ENCODE measurements at regions not wholly inside any gene's neighbourhood (a gene's known extent, or its start where the extent isn't known, plus 50 kb on each side); places are given as distances from the start of the nearest gene placed in this dataset.
"Not testable (repeated sequence)": the region's sequence is repeated elsewhere in the genome, so short reads cannot be mapped to it uniquely, and the experiment has no call there.

GRCh38 chr5:53733853-53734252, 173.4 kb downstream of the NDUFS4 start:
- TF ChIP-seq CTCF (IDR thresholded peaks at IDR 0.05; ENCODE audit: low read depth, low read length): no peak
- Histone ChIP-seq H3K4me3 (ENCODE audit: low read depth, low read length) (no peak overlapping the region), H3K9me3 (no peaks in the 10 kb centered on the region), H3K4me1 (no peaks in the 10 kb centered on the region), H3K36me3 (no peaks in the 10 kb centered on the region), H3K27me3 (no peaks in the 10 kb centered on the region)
- DNase-seq: no peak

GRCh38 chr5:53738105-53738504, 177.7 kb downstream of the NDUFS4 start:
- no peaks in the 10 kb centered on the region for H3K27me3 ChIP-seq
- DNase-seq: no peak

GRCh38 chr5:53739111-53739510, 178.7 kb downstream of the NDUFS4 start:
- Histone ChIP-seq H3K36me3 (no peaks in the 10 kb centered on the region), H3K27me3 (no peaks in the 10 kb centered on the region), H3K4me3 (ENCODE audit: low read depth, low read length) (no peak overlapping the region), H3K9me3 (no peaks in the 10 kb centered on the region), H3K4me1 (no peaks in the 10 kb centered on the region)
- no peak for DNase-seq
- no peak for TF ChIP-seq CTCF (IDR thresholded peaks at IDR 0.05; ENCODE audit: low read depth, low read length)

More at GRCh38 chr5:53738105-53738504, 177.7 kb downstream of the NDUFS4 start:
- Histone ChIP-seq H3K9me3 (no peaks in the 10 kb centered on the region), H3K36me3 (no peaks in the 10 kb centered on the region), H3K4me1 (no peaks in the 10 kb centered on the region), H3K4me3 (ENCODE audit: low read depth, low read length) (no peak overlapping the region)
- TF ChIP-seq CTCF (IDR thresholded peaks at IDR 0.05; ENCODE audit: low read depth, low read length): no peak

- TF ChIP-seq CTCF (IDR thresholded peaks at IDR 0.05; ENCODE audit: low read depth, low read length): no peak
- H3K27me3 ChIP-seq: no peaks in the 10 kb centered on the region
Measured at GRCh38 chr5:53749621-53750020, 189.2 kb downstream of the NDUFS4 start.

GRCh38 chr5:53752282-53752681, 191.8 kb downstream of the NDUFS4 start:
- not testable (repeated sequence) for H3K36me3 ChIP-seq; H3K4me1 ChIP-seq; DNase-seq; H3K9me3 ChIP-seq; H3K27me3 ChIP-seq; H3K4me3 ChIP-seq (ENCODE audit: low read depth, low read length)

More at GRCh38 chr5:53749621-53750020, 189.2 kb downstream of the NDUFS4 start:
- H3K4me1 ChIP-seq: no peaks in the 10 kb centered on the region
- no peak for DNase-seq
- no peak overlapping the region for H3K4me3 ChIP-seq (ENCODE audit: low read depth, low read length)
- no peaks in the 10 kb centered on the region; the same call in 1 of the 2 replicates for H3K9me3 ChIP-seq
- H3K36me3 ChIP-seq: no peaks in the 10 kb centered on the region

GRCh38 chr5:53766673-53767072, 206.2 kb downstream of the NDUFS4 start:
- H3K36me3 ChIP-seq: no peaks in the 10 kb centered on the region
- no peaks in the 10 kb centered on the region for H3K9me3 ChIP-seq
- no peak for TF ChIP-seq CTCF (IDR thresholded peaks at IDR 0.05; ENCODE audit: low read depth, low read length)
- H3K27me3 ChIP-seq: no peaks in the 10 kb centered on the region
- no peak for DNase-seq
- H3K4me3 ChIP-seq (ENCODE audit: low read depth, low read length): no peak overlapping the region
- H3K4me1 ChIP-seq: no peaks in the 10 kb centered on the region
